GM19351 (cell line): ENCODE measurements at regions not wholly inside any gene's neighbourhood (a gene's known extent, or its start where the extent isn't known, plus 50 kb on each side); places are given as distances from the start of the nearest gene placed in this dataset.

ENCODE experiments used
- ATAC-seq: cut with Tn5 transposase; IDR thresholded peaks from one replicate; pipeline ENCODE4 v1.9.1; 2021; ENCODE audit warnings: mild to moderate bottlenecking, moderate library complexity; ENCODE audit not compliant: unreplicated experiment

DNA sequence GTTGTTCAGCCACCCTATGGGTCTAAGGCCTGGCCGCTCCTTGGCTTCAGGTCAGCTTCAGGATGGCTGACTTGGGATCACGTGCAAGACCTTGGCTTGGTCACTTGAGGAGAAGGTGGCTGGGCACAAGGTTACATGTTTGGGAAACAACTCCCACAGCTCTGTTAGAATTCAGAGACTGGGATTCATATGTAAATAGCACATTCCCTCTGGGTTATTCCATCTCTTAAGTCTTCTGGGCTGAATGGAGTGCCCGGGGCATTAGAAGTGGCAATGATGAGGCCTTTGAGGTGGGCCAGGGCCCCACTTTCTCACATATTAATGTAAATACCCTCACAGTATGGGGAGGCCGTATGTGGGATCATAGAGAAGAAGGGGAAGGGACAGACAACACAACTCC, 150.9 kb downstream of the EFNB2 start:
- ATAC-seq, result no peak

DNA sequence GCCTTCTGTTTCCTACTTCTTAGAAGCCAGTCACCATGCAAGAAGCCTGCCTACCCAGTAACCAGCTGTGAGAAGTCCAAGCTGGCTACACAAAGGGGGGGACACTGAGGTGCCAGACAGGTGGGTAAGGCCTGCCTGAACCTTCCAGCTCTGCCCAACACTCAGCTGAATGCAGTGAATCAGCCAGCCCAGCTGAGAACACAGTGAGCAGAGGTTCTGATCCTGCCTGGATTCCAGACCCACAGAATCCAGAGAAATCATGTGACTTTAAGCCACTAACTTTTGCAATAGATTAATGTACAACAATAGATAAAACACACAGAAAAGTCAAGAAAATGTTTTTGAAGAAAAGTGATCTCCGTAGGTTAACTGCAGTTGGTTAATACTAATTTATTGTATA, 151.7 kb downstream of the EFNB2 start:
- no peak for ATAC-seq

- no peak for ATAC-seq
Measured at GRCh38 chr13:106382534-106382933, 152.9 kb downstream of the EFNB2 start.

GRCh38 chr13:106381091-106381490, 154.4 kb downstream of the EFNB2 start:
- no peak for ATAC-seq

GRCh38 chr13:106377931-106378662, 157.4 kb downstream of the EFNB2 start:
- no peak for ATAC-seq

GRCh38 chr13:106377341-106377740, 158.1 kb downstream of the EFNB2 start:
- ATAC-seq, result no peak

- ATAC-seq, result no peak
Measured at GRCh38 chr13:106376401-106377112, 158.9 kb downstream of the EFNB2 start.

DNA sequence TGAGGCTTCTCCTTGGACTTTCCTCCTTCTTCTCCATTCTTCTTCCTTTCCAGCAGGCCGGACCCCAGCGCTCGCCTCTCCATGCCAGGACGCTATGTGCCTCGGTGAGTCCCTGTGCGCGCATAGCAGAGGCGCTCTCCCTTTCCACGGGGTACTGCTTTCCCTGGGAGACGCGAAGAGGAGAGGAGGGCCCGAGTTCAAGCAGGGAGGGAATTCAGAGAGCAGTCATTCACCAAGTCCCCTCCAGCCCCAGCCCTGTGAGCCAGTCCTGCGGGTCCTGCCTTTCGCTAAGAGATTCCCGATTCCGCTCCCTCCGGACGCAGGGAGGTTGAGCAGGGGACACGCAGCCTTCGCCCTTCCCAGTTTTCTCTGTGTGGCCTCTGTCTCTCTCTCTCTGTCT, 160.4 kb downstream of the EFNB2 start:
- no peak for ATAC-seq

- no peak for ATAC-seq
Measured at GRCh38 chr13:106374631-106375030, 160.8 kb downstream of the EFNB2 start.

GRCh38 chr13:106373989-106374572, 161.4 kb downstream of the EFNB2 start:
- peak; percentile 56 for ATAC-seq

GRCh38 chr13:106373304-106373988, 162.0 kb downstream of the EFNB2 start:
- ATAC-seq, result peak; percentile 51

DNA sequence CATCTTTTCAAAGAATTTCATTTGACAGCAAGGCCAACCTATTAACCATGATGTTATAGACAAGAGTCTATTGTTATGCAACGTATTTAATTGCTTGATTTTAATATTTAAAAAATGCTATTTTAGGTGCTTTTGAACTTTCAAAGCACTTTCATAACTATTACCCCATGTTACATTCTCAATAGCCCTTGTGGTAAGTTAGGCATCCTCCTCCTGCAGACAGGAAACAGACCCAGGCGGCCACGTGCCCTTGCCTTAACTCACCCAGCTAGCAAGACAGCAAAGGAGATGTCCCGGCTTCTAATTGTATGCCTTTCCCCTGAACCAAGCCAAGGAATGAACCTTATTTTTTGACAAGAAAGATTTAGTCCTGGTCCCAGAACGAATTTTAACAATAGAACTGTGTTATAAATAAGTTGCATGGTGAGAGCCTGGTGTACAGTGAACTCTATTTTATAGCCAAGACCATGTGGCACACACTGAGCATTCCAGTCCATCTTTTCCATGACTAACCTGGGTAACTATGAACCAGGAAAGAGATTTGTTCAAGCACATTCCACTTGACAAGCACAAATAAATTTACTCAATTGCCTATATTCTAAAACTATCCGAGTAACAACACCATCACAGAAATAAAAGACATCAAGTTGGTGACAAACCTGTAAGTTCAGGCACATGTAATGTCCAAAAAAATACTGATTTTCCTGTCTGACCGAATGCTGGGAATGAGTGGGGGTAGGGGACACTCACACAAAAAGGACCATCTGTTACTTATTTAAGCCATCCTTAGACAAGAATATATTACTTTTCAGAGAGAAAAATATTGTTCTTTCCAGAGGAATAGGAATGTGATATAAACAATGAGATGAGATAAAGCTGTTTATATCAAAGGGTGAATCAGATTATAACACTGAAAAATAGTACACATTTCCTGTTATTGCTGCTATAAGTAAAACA, 163.0 kb downstream of the EFNB2 start:
- peak; percentile 52 for ATAC-seq

DNA sequence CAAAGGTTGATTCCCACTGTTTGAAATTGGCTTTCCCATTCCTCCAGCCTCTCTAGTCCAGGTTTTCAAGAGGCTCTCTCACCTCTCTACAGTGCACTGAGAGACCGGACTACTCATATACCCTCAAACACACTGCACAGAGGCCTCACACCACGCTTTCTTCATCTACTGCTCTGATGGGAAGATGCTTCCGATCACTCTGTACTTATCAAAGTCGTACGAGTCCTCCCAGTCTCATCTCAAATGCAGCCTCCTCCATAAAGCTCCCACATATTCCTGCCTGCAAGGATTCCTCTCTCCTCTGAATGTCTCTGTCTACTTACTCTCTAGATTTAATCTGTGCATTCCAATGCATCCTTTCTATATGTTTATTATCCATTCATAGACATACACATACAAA, 164.4 kb downstream of the EFNB2 start:
- no peak for ATAC-seq

- no peak for ATAC-seq
Measured at GRCh38 chr13:106369858-106370257, 165.6 kb downstream of the EFNB2 start.

GRCh38 chr13:106369091-106369490, 166.4 kb downstream of the EFNB2 start:
- no peak for ATAC-seq

DNA sequence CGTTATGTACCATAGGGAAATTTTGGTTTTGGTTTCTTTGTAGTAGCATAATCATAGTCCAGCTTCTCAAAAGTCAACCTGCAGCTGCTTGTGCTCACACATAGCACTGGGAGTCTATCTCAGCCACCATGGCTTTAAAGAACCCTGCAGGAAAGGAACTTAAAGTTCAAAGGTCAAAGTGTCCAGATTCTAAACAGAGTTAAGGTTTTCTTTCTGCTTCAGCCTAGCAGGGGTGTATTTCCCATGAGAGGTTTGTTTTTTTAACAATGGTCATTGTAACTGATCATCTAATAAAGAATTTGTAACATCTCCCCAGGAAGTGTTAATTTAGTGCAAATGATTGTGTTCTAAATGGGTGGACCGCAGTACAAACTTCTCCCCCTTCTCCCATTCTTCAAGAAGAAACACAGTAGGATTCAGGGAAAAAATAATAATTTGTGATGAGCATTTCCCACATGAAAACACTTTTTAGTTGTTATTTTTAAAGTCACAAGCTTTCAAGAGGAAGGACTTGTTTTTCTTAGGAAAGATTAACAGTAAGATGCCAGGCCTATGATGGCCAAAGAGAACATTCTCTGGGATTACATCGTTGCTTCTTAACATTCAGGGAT, 168.0 kb downstream of the EFNB2 start:
- ATAC-seq, result no peak

DNA sequence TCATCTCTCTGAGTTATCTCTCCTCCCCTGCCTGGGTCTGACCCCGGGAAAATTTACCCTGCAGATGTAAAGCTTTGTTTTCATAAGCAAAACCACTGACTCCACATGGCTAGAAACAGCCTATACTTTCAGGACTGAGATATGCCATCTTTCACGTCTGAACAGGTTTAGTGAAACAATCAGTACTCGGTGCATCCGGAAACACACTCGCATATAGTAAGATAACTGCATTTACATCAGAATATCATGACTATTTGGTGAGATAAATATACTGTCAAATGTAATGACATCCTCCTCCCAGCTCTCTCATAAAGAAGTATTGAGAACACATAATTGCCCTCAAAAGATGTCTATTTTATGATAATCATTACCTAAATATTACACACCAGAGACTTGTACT, 172.8 kb downstream of the EFNB2 start:
- no peak for ATAC-seq

DNA sequence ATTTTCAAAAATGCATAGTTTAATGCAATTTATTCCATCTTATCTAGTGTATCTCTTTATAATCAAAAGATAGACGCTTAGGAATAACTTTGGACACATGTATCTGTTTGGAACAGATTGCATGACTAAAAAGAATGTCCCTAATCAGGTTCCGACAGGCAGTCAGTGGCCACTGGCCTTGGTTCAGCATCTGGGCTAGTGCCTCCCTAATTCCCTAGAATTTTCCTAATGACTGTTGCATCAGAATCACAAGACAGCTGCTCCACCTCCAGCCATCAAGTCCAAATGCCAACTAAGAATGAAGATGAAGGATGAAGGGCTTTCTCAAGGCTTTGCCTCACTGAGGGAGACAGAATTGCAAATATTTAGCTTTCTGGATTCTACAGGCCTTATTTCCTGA, 173.8 kb downstream of the EFNB2 start:
- ATAC-seq, result no peak

DNA sequence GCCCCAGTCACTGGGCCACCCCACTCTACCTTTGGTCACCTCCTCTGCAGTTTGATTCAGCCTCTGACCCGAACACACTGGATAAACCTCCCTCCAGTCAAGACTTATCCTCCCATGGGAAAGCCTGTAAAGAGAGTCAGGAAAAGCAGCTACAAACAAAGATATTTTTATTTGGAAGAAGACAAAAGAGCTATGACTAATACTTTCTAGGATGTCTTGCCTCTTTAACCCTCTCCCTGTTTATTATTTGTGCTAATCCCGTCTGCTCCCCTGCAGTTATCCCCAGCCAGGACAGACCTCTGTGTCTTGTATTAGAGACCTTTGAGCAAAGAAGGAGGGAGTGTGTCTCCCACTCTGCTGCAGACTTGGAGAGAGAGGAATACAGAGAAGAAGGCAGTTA, 178.3 kb downstream of the EFNB2 start:
- no peak for ATAC-seq

GRCh38 chr13:106355866-106356265, 179.6 kb downstream of the EFNB2 start:
- no peak for ATAC-seq
